NCI-H2196 (cell line): ENCODE measurements at regions not wholly inside any gene's neighbourhood (a gene's known extent, or its start where the extent isn't known, plus 50 kb on each side); places are given as distances from the start of the nearest gene placed in this dataset.

Experiments
- DNase-seq: peaks from one replicate; lab custom pipeline; 2025; ENCODE audit not compliant: unreplicated experiment; lab: John Stamatoyannopoulos, UW

DNA sequence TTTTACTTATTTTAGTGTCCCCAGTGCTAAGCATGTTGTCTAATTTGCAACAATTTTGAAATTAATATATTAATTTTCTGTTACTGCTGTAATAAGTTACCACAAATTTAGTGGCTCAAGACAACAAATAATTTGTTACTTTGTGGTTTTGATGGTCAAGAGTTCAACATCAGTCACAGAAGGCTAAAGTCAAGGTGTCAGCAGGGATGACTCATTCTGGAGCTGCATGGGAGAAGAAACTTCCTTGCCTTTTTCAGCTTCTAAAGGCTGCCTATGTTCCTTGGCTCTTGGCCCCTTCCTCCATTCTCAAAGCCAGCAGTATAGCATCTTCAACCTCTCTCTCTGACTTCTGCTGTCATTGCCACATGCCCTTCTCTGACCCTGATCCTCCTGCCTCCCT lies 271.8 kb downstream of the HLX start:
- no peak for DNase-seq

DNA sequence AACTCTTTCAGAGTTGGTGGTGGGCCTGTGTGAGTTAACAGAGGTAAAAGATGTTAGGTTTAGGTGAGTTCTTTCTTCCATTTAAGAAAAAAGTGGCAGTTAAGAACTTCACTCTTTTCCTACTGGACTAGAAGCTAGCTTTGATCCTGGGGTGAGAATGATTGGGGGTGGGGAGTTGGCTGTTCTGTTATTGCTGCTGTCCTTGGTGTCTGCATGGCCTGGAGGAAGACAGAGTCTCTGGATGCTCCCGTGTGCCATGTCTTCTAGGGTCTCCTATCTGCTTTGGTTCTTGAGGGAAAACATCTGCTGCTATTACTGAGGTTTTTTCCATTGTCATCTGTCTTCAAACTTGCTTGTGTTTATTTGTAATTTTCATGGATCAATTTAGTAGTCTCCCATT lies 275.7 kb downstream of the HLX start:
- DNase-seq: no peak

DNA sequence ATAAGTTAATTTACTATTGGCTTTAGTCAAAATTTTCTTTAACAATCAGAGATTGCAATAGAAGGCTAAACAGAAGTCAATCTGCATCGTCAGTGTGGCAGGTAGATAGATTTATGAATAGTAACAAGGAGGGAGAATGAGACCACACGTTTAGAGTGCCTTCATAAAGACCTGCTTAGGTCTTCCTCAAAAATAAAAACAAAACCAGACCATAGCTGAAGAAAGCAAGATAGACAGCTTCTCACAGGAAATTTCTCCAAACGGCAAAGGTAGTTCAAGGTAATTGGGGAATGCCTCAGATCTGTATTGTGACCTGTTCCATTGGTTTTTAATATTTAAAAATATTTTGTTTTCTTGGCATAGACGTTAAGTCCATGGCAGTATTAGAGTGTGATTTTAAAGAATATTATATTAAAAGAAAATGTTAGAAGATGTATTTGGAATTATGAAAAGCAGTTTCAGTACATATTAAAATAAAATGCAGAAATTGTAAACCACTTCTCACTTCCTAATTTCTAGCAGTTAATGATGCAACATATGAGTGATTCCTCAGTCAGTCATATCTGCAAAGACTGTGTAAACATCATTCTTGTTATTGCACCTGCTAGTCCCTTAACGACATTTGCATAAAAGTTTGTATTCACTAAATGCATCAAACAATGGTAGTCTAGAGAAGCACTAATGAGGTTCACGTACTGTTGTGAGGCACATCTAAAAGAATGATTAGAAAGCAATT lies 278.0 kb downstream of the HLX start:
- no peak for DNase-seq

- DNase-seq: no peak
Observed at GRCh38 chr1:221159608-221160007, 280.4 kb downstream of the HLX start.

DNA sequence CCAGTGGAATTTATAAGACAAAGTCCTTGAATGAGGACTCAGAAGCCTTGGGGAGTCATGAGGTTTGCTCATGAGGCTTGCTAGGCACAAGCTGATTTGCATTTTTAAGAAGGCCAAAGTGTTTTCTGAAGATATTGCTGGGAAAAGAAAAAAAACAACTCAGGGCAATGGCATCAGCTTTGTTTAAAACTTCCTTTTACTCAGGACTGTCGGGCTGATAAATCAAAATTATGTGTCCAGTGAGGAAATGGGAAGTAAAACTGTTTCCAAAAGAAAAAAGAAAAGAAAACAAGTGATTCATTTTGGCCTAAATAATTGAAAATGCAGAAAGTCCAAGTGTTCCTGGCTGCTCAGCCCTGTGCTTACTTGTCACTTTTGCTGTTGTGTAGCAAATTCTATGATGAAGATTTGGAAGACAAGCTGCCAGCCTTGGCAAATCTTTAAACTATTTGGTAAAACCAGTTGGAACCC lies 282.4 kb downstream of the HLX start:
- DNase-seq: no peak

DNA sequence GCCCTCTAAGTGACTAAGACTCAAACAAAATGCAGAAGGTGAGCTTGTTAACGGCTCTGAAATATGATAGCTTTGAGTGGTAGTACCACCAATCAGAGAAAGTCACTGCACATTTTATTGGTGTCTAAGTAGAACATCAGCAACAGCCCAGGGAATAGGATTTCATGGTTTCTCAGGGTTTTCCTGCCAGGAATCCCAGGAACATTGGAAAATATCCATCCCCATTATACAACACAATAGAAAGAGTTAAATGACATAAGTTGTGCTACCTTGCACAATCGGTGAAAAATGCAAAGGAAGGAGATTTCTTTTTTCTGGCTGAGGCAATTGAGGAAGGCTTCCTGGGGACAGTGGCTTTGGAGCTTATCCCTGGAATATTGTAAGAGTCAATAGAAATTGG lies 283.1 kb downstream of the HLX start:
- no peak for DNase-seq

DNA sequence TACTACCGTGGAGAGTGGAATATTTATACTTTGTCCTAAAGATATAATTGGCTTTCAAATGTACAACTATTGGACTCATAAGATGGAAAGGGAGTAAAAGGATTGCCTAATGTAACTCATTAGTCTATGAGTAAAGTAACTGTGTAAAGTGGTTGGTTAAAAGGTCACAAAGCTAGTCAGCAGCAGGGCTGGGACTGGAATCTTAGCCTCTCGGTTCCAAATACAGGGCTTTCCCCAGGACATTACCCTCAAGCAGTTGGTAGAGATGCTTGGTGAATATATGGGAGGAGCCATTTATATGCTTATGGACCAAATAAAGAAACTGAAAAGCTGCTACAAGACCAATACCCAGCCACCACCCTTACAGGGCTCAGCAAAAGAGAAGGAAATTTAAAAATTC lies 283.7 kb downstream of the HLX start:
- no peak for DNase-seq

- no peak for DNase-seq
Observed at GRCh38 chr1:221164029-221164428, 284.8 kb downstream of the HLX start.

DNA sequence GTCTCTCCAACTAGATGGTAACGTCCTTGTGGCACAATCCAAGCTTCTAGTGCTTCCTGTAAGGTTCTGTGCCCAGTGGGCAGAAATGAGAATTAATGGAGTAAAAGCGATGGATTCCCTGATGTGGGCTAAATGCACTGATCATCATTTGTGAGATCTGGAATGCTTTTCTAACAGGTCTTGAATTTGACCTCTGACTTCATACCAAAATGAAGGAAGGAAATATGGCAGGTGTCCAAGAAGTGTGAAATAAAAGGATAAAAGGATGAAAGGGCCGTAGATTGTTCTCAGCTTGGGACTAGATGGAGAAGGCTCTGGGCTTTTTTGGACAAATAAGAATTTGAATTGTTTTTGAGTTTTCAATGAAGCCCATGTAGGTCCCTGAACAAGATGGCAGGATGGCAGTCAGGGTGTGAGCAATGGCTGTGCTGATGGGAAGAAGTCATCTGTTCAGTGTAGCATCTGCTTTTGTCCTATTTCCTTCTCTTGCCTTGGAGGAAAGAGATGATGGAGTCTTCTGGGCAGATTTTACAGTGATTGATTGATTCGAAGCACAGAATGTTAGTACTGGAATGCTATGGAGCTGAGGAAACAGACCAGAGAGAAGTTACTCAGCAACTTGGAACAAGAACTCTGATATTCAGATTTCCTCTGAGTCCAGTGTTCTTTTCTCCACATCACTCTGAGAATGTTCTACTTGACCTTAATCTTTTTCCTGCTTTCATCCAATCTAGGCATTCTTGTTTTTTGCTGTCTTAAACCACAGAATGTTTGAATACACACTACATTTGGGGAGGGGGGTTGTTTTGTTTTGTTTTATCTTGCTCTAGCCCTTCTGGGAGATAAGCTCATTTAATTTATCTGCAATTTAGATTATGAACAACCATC lies 286.0 kb downstream of the HLX start:
- no peak for DNase-seq

DNA sequence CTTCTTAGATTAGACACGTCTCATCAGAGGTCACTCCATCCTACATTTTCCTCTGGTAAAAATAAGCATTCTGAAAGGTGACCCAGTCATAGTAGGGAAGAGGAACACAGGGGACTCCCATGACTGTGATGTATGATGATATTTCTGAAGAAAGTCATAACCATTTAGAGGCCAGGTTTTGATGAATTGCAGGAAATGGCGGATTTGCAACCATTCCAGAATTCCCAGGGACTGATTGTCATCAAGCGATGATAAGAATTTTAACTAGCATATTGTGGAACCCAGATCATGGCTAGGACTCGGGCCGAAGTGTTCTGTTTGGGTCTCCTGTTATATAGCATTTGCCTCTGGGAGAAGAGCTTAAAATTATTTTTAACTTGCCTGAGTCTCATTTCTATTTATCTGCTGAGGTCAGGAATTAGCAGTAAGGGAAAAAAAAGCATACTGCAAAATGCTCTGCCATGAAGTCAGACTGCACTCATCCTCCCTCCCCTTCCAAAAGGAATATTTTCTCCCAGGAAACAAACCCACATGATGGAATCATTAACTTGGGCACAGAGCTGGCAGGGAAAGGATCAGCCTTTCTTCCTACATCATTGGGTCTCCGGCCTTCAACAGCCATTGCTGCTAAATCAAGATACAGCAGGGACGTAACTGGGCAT lies 286.7 kb downstream of the HLX start:
- DNase-seq: no peak

- no peak for DNase-seq
Observed at GRCh38 chr1:221166559-221167318, 287.5 kb downstream of the HLX start.

GRCh38 chr1:221169447-221169889 lies 290.2 kb downstream of the HLX start:
- no peak for DNase-seq

GRCh38 chr1:221170171-221170570 lies 290.9 kb downstream of the HLX start:
- DNase-seq: no peak

GRCh38 chr1:221171768-221172167 lies 292.5 kb downstream of the HLX start:
- no peak for DNase-seq

- no peak for DNase-seq
Observed at GRCh38 chr1:221172841-221173240, 293.6 kb downstream of the HLX start.

GRCh38 chr1:221174330-221174993 lies 295.2 kb downstream of the HLX start:
- no peak for DNase-seq

GRCh38 chr1:221175249-221175648 lies 296.0 kb downstream of the HLX start:
- DNase-seq: no peak

DNA sequence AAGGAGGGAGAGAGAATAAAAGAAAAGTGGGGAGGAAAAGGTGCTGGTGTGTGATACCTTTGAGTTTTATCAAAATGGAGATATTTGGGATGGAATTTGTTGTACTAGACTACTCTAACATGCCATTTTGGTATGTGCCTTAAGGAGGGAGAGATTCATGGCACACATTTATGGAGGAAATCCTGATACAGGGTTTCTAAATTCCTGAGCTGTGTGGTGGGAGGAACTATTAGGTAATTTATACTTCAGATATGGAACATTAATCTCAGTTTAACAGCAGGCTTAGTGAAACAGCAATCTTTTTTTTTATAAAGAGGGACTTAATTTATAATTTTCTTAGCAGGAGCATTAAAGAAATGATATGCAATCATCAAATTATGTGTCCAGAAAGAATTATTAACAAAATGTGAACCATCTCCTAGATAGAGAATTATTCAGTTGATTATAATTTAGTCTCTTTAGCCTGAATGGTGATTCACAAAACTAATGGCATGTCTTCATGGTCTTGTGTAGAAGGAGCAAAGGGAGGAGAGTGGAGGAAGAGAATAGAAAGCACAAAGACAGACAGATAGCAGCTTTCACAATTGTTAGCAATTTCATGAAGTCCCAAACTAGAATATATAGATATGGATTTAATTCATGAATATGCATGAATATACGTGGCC lies 301.6 kb downstream of the HLX start:
- no peak for DNase-seq

DNA sequence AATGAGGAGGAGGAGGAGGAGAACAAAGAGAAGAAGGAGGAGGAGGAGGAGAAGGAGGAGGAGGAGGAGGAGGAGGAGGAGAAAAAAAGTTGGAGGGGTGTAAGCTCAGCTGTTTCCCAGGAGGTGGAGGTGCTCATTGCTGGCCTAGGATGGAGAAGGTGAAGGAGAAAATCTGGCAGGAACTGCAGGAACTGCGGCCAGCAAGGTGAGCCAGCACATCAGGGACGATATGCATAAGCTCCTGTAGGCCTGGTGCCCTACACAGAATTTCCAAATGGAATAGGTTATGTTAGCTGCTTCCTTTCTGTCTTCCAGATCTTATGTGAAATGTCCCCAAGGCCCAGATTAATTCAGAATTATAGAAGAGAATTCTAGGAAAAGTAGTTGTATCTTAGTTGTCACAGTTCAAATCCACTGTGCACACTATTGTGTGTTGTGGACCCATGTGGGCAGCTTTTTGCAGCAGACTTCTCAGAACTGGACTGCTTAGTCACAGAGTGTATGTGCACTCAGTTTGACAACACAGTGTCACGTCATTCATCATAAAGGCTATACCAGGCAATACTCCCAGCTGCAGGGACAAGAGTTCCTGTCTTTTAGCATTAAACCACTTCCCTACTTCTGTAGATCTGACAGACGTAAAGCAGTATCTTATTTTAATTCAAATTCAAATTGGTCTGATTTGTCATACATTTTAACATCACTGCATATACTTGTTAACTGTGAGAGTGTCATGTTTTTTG lies 303.7 kb downstream of the HLX start:
- no peak for DNase-seq
